ENCODE measurements at regions not wholly inside any gene's neighbourhood (a gene's known extent, or its start where the extent isn't known, plus 50 kb on each side); places are given as distances from the start of the nearest gene placed in this dataset.
"Not testable (repeated sequence)": the region's sequence is repeated elsewhere in the genome, so short reads cannot be mapped to it uniquely, and the experiment has no call there.

DNA sequence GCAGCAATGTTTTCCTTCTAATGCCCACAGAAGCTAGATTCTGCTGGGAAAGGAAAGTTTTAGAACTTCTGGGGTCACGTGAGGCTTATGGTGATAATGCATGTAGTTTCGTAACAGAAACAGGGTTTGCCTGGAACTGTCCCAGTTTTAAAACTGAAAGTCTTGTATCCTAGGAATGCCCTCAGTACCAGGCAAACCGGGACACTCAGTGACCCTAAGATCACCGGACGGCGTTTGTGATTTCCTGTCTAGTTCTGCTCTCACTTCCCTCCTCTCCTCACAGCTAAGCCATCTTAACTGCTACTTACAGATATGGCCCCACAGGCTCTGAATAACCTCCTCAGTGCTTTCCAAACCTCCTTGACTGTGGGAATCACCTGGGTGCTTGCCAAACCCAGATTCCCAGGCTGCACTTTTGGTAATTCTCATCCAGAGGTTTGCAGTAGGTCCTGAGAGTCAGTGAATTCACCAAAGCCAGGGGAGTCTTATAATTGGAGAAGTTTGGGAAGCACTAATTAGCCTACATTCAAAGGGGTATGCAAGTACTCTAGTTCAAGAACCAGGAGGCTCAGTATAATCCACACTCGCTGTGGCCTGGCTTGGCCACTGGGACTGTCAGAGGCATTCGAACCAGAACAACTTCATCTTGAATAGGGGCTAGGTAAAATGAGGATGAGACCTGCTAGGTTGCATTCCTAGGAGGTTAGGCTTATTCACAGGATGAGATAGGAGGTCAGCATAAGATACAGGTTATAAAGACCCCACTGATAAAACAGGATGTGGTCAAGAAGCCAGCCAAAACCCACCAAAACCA lies 231.6 kb upstream of the MYLIP start:
- DNase-seq: no peak

DNA sequence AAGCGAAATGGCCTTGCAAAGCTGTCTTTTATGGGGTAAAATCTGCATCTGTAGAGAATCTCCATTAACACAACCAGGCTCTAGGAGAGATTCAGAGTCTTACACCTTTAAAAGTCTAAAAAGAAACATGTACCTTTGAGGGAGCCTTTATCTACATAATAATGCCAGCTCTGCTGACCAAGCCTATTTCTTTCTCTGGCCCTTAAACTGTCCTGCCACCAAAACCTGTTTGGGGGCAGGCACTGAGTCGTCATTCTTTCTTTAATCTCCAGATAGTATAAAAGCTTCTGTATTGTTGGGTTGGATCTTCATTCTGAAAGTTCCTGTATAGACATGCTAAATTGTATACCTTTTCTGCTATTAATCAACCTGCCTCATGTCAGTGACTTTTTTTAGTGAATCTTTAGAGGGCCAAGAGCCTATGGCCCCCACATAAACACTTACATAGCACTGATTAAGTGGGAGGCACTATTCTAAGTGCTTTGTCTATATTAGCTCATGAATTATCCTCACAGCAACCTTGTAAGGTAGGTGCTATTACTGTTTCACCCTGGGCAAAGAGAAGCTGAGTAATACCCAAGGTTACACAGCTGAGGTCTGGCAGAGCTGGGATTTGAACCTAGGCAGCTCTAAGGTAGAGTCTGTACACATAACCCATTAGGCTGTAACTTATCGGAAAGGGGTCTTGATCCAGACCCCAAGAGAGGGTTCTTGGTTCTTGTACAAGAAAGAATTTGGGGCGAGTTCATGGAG lies 232.3 kb upstream of the DTNBP1 start:
- DNase-seq: no peak

DNA sequence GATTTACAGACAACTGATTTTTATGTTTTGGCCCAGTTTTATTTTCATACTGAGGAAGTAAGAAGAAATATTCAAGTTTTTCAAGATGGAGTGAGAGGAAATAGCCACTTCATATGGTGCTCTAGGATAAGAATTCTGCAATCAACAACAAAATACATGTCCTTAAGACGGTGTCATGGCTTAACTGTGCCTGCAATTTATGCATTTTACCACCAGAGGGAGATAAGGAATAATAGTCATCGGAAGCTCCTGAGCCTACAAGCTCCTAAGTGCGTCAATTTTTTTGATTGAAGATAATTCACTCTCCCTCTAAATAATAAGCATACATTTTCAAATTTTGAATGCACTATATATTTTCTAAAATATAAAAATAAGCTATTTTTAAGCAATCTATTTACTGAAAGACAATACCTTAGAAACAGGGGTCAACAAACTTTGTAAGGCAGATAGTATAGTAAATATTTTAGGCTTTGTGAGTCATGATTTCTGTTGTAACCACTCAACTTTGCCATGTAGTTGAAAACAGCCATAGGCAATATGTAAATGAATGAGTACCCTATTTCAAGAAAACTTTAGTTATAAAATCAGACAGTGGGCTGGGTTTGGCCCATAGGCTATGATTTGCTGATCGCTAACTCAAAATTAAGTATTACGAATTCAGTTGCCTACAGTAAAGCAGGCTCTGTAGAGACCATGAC lies 230.9 kb upstream of the DTNBP1 start:
- no peak for DNase-seq

- no peak for DNase-seq
Measured at GRCh38 chr6:15892369-15892768, 229.5 kb upstream of the DTNBP1 start.

DNA sequence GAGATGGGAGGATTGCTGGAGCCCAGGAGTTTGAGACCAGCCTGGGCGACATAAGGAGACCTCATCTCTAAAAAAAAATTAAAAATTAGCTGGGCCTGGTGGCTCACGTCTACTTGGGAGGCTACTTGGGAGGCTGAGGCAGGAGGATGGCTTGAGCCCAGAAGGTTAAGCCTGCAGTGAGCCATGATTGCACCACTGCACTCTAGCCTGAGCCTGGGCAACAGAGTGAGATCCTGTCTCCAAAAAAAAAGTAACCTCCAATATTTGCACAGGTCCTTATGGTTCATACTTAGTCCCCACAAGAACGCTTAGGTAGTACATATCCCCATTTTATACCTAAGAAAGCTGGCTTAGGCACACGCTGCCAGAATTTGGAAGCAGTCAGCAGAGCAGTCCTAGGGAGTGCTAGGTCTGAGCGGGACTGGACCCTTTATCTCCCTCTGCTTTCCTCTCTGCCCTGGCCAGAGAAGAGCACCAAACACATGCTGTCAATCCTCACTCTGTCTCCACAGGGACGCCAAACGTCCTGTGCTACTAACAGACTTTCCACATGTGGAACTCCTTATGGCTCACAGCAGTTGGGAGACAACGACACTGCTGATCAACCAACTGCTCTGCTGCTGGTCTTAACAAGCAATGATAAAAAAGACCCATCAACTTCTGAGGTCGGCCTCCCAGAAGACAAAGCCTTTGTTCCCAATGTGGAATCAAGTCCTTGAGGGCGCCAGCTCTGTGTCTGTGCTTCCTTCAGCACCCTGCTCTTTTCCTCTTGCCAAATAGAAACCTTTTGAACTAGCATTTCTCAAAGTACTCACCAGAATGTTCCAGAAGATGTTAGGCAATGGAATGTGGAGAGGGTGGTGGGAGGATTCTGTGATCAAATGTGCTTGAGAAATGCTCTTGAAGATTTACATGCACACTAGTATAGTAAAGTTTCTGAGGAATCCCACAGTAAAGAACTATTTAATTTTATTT lies 226.3 kb upstream of the DTNBP1 start:
- no peak for DNase-seq

DNA sequence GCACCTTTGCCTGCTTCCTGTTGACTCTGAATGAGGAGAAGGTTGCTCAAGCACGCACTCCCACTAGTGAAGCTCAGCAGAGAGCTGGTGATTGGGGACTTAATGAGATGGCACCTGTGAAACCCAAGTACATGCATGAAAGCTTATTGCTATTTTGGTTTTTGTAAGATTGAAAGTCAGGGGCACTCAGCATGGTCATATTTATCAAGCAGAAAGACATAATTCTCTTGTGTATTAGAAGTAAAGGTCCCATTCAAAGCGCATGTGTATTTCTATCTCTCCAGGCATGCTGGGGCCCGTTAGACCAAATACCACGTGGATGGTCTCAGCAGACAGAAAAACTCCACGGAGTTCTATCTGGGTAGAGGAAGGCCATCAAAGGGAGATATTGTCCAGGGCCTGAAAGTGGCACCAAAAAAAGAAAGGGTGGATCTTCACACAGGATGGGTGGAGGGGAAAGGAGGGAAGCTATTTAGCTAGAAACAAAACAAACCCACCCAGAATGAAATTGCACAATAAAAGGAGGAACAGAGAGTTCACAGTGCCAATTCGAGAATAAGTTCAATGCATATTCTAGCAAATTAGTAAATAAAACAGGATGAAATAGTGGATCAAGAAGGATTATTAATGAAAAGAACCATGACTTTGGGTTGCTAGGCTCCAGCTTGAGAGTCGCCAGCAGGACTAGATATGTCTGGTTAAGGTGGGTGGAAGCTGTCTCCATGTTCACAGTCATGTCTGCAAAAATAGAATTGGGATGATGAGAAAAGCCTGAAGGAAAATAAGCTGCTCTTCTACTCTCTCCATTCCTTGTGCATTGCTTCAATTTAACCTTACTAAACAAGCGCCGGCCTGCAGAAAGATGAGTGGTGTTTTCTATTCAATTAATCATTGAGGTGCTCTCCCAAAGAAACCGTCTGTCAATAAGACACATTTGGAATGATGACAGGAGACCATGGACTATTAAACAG lies 224.9 kb upstream of the DTNBP1 start:
- DNase-seq: no peak

GRCh38 chr6:15885624-15886023 lies 222.8 kb upstream of the DTNBP1 start:
- DNase-seq: no peak

- DNase-seq: not testable (repeated sequence)
Measured at GRCh38 chr6:15883593-15883992, 220.8 kb upstream of the DTNBP1 start.

DNA sequence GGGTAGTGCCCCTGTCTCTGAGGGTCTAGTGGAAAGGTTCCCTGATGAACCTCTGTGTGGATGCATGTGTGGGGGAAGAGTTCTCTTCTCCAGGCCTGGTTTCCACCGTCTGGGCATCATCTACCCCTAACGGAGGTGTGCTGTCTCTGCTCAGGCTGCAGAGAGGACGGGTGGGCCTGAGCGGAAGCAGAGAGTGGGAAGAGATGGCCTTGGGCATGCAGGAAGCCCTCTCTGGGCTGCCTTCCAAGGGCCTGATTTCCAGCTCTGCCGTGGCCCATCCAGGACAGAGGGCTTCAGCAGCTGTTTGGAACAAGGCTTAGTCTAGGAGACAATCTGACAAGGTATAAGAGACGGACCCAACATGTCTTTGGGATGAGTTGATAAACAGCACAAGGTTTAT lies 220.1 kb upstream of the DTNBP1 start:
- no peak for DNase-seq

GRCh38 chr6:15882345-15882744 lies 219.5 kb upstream of the DTNBP1 start:
- DNase-seq: no peak

- DNase-seq: no peak
Measured at GRCh38 chr6:15881150-15881549, 218.3 kb upstream of the DTNBP1 start.

- no peak for DNase-seq
Measured at GRCh38 chr6:15880262-15880973, 217.6 kb upstream of the DTNBP1 start.

- DNase-seq: no peak
Measured at GRCh38 chr6:15879371-15880261, 216.8 kb upstream of the DTNBP1 start.

- DNase-seq: no peak
Measured at GRCh38 chr6:15877231-15877630, 214.4 kb upstream of the DTNBP1 start.

- DNase-seq: no peak
Measured at GRCh38 chr6:15876406-15876805, 213.6 kb upstream of the DTNBP1 start.

DNA sequence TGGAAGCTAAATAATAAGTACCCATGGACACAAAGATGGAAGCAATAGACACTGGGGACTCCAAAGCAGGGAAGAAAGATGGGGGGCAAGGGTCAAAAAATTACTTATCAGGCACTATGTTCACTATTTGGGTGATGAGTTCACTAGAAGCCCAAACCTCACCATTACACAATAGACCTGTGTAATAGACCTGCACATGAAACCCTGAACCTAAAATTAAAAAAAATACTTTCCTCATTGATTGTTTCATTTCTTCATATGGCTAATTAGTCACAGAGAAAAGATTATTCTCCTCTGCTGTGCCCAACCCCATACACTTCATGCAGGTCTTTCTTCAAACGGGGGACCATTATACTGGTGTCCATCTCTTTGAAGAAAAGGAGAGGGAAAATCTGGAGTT lies 213.0 kb upstream of the DTNBP1 start:
- no peak for DNase-seq

DNA sequence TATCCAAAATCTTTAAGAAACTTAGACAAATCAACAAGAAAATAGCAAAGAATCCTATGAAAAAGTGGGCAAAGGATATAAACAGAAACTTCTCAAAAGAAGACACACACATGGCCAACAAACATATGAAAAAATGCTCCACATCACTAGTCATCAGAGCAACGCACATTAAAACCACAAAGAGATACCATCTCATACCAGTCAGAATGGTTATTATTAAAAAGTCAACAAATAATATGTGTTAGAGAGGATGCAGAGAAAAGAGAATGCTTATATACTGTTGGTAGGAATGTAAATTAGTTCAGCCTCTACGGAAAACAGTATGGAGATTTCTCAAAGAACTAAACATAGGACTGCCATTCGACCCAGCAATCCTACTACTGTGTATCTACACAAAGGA lies 212.0 kb upstream of the DTNBP1 start:
- no peak for DNase-seq

DNA sequence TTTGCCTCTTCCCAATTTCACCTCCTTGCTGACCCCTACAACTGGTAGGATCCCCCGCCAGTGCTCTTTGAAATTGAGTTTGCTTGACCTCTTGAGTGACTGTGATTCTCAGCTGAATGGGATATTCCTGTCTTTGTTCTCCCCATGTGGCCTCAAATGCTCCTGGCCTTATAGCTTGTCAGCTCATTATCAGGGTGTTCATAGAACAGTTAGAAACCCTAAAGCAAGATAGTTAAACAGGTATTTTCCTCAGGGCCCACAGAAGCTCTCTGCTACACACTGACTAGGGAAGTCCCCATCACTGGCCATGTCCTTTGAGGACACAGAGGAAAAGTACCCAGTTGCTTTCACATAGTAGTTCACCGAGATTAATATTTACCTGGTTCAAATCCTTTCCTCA lies 211.5 kb upstream of the DTNBP1 start:
- DNase-seq: no peak

Measured in NCI-H1436 treated with DMSO at 0.1 percent for 48 hours (cell line).